ENCODE measurements at regions not wholly inside any gene's neighbourhood (a gene's known extent, or its start where the extent isn't known, plus 50 kb on each side); places are given as distances from the start of the nearest gene placed in this dataset.

GRCh38 chr5:57315941-57316340, 142.1 kb downstream of the GPBP1 start:
- H3K4me1 ChIP-seq, result no peaks in the 10 kb centered on the region
- in situ Hi-C loops (cut with MboI; ENCODE audit: low sequenced_read_pairs), result no loop called here

More at GRCh38 chr5:57315941-57316340, 142.1 kb downstream of the GPBP1 start:
- Histone ChIP-seq H3K4me3 (no peak overlapping the region), H3K36me3 (replicated peaks) (no peaks in the 10 kb centered on the region), H3K9me3 (no peaks in the 10 kb centered on the region), H3K27me3 (ENCODE audit: low read depth) (no peaks in the 10 kb centered on the region)
- DNase-seq (ENCODE audit: low spot score in 2 of 2), result no peak
